Neural progenitor cell (in vitro differentiated cells): ENCODE measurements at regions not wholly inside any gene's neighbourhood (a gene's known extent, or its start where the extent isn't known, plus 50 kb on each side); places are given as distances from the start of the nearest gene placed in this dataset.

ENCODE experiments used
- EZH2 ChIP-seq: fragments of 200-600 bp; sonication (generic); IDR thresholded peaks from 2 replicates; pipeline ENCODE4 v1.6.1; 2017; ENCODE audit warnings: antibody characterized with exemption, mild to moderate bottlenecking, moderate library complexity
- TF ChIP-seq, protein P1 (sequence below): fragments of 200-600 bp; sonication (generic); IDR thresholded peaks from 2 replicates; pipeline ENCODE4 v1.5.1; 2017; ENCODE audit warnings: antibody characterized with exemption, mild to moderate bottlenecking

- TF ChIP-seq, protein P1, sequence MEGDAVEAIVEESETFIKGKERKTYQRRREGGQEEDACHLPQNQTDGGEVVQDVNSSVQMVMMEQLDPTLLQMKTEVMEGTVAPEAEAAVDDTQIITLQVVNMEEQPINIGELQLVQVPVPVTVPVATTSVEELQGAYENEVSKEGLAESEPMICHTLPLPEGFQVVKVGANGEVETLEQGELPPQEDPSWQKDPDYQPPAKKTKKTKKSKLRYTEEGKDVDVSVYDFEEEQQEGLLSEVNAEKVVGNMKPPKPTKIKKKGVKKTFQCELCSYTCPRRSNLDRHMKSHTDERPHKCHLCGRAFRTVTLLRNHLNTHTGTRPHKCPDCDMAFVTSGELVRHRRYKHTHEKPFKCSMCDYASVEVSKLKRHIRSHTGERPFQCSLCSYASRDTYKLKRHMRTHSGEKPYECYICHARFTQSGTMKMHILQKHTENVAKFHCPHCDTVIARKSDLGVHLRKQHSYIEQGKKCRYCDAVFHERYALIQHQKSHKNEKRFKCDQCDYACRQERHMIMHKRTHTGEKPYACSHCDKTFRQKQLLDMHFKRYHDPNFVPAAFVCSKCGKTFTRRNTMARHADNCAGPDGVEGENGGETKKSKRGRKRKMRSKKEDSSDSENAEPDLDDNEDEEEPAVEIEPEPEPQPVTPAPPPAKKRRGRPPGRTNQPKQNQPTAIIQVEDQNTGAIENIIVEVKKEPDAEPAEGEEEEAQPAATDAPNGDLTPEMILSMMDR: no peak
- no peak for TF ChIP-seq EZH2
These were observed 482.7 kb upstream of the EEF2KMT start for GRCh38 chr16:5580296-5580695.
